Kidney glomerular epithelial cell (primary cell): ENCODE measurements at regions not wholly inside any gene's neighbourhood (a gene's known extent, or its start where the extent isn't known, plus 50 kb on each side); places are given as distances from the start of the nearest gene placed in this dataset.
A peak's percentile ranks its signal among the peaks of the same experiment; 100 is the strongest.
"Not testable (repeated sequence)": the region's sequence is repeated elsewhere in the genome, so short reads cannot be mapped to it uniquely, and the experiment has no call there.

Experiments used
- DNase-seq: peaks from one replicate; lab custom pipeline; 2025; lab: John Stamatoyannopoulos, UW

DNA sequence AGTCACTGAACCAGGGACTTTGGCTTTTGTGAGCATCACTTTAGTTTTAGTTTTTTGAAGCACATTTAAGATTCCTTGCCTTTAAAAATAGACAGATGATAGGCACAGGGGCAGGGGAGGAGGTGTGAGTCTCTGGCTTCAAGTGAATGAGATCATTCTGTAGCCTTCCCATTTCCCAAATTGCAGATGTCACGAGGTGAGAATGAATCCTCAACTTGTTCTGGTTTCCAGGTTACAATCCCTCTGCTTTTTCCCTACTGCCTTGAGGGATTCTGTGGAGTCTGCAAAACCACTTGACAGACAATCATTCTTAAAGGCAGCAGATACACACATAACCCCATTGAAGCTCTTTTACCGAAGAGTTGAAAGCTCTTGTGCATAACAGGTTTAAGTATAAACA is 332.4 kb downstream of the DMAC1 start:
- no peak for DNase-seq

DNA sequence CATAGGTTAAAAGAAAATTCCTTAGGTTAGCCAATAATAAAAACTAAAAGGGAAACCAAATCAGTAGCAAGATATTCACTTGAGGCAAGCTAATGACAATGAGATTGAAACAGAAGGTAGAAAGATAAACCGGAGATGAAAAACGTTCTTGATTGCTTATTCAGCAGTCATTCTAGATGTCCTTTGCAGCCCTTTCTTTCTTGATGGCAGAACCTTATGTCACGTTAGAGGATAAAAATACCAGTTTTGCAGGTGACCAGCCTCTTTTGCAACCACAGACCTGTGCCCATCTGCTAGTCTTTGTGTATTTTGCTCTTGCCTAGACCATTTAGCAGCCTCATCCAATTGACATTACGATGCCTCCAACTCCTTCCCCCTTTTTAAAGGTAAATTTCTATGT is 337.8 kb downstream of the DMAC1 start:
- no peak for DNase-seq

GRCh38 chr9:7456793-7457530 is 342.6 kb downstream of the DMAC1 start:
- DNase-seq, result no peak

- DNase-seq, result no peak
These were observed 343.2 kb downstream of the DMAC1 start for GRCh38 chr9:7456377-7456776.

DNA sequence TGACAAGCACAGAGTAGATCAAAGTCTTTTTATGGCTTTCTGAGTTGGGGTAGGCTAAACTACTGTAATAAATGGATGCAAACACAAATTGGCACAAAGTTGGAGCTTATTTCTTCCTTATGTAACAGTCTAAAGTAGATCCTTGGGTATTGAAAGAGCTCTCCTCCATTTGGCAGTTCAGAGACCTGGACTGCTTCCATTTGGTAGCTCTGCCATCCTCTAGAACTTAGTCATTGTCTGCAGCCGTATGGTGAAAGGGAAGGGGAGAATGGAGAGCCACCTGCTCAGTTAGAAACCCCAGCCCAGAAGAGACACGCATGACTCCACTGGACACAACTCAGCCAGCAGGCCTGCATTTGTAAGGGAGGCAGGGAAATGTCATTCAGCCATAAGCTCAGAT is 345.0 kb downstream of the DMAC1 start:
- no peak for DNase-seq

- DNase-seq, result peak; percentile 54
These were observed 347.2 kb downstream of the DMAC1 start for GRCh38 chr9:7452378-7452777.

DNA sequence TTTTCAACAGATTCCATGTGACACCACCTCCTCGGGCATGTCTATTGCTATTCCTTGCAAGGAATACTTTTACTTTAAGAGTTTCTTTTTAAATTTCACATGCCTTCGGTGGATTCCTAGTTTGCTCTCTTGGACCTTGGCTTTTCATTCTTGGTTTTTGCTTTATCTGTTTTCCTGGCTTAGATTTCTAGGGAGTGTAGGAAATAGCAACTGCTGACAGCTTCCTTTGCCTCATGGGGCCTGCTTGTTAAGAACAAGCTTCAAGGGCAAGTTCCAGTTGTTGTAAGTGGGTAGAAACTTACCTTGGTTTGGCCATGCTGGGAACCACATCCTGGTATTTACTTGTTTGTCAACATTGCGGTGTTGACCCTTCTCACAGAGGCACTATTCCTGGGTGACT is 348.5 kb downstream of the DMAC1 start:
- no peak for DNase-seq

- DNase-seq, result no peak
These were observed 356.0 kb downstream of the DMAC1 start for GRCh38 chr9:7443541-7443940.

DNA sequence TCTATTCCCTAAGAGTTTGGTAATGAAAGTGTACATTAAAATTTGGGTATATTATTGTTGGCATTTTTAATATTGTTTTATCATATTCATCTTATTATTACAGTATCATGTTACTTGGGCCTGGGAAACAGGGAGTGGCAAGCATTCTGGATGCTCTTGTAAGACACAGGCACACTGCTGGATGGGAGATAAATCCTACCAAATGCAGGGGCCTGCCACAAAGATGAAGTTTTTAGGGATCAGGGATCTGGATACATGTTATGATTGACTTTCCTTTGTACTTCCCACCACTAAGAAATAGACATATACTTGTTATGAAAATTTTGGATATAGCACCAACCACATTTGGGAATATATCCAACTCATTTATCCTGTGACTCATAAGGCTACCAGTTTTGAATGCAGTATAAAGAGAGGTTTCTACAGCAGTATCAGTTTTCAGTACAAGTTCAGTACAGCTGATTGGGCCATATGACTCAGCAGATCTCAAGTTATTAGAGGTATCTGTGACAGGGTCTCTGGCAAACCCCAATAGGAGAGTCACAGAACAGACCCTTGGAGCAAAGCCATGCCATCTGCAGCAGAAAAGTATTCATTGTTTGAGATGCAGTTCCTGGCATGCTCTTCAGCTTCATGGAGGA is 360.1 kb downstream of the DMAC1 start:
- no peak for DNase-seq

GRCh38 chr9:7436754-7437153 is 362.8 kb downstream of the DMAC1 start:
- DNase-seq, result no peak

DNA sequence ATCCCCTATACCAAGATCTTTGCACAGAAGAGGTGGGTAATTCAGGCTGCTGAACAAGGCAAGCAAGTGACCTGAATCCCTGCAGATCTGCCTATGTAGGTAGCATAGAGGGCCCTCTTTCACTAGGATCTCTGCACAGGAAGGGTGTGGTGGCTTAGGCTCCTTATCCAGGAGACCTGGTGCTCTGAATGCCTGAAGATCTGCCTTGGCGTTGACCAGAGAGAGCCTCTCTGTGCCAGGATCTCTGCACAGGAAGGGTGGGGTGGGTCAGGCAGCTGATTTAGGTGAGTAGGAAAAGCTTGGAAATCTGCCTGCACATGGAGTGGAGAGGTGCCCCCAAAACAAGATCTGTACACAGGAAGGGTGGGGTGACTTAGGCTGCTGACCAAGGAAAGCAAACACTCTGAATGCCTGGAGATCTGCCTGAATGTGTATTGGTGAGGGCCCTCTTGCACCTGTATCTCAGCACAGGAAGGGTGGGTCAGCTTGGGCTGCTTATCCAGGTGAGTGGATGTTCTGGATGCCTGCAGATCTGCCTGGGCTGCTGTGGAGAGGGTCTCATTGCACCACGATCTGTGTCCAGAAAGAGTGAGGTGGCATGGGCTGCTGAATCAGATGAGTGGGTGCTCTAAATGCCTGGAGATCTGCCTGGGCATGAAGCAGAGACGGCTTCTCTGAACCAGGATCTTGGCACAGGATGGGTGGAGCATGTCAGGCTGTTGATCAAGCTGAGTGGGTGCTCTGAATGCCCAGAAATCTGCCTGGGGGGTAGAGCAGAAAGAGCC is 365.9 kb downstream of the DMAC1 start:
- DNase-seq, result no peak

GRCh38 chr9:7432989-7433388 is 366.6 kb downstream of the DMAC1 start:
- no peak for DNase-seq

GRCh38 chr9:7417397-7417796 is 382.2 kb downstream of the DMAC1 start:
- not testable (repeated sequence) for DNase-seq

DNA sequence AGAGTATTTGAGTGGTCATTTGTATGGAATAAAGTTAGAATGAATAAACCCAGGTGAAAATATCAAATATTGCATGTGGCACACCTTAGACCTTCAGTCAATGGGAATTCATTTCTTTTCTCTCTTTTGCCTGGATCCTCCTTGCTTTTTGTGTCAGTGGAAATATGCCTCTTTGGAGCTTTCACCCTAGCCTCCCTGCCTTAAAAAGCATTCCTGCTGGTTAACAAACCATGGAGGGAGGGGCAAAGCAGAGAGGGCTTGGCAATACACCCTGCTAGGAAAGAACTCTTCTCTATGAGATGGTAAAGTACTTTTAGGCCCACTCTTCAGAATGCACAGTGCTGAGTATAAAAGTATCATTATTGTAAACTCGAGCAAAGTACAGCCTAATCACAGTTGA is 383.7 kb downstream of the DMAC1 start:
- DNase-seq, result no peak

GRCh38 chr9:7408845-7409244 is 390.7 kb downstream of the DMAC1 start:
- no peak for DNase-seq

DNA sequence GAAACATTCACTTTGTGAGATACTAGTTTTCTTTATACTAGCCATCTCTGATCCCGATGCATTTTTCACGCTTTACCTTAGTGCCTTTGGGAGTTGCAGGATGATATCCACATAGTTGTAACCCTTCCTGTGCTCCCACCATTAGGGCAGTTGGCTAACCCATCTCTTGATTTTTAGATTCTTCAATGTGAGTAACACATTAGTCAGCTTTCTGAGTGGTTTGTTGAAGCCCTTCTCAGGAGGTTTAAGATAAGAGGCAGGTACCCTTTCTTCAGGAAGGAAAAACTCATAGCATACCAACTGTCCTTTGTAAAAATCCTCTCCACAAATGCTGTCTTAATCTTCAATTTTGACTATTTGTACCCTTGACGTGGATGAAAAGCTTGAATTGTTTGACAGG is 392.3 kb downstream of the DMAC1 start:
- DNase-seq, result no peak

GRCh38 chr9:7405924-7406604 is 393.5 kb downstream of the DMAC1 start:
- DNase-seq, result no peak

DNA sequence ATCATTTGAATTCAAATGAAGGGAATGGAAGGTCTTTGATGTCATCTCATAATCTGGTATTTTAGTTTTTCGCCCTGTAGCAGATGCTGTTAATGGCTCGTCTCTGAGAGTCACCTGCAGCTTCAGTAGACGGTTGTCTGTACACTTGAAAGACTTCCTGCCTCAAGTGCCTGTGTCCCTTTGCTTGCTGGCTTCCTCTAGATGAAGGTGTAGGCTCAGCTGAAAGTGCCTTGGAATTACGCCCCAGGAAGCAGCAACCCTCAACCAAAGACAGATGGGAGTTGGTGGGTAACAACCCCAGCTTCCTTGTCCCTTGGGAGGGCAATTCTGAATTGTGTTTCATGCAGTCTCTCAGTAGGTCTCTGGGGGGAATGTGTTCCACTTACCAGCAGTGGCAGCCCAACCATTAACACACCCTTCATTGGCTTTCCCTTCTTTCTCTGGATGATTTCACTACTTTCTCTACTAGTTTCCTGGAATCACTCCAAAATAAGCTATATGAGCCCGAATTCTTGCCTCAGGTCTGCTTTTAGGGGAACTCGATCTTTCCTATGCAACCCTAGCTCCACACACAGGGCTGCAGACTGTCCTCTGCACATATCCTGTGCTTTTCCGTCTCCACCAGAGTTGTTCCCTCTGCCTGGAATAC is 395.6 kb downstream of the DMAC1 start:
- DNase-seq, result no peak

DNA sequence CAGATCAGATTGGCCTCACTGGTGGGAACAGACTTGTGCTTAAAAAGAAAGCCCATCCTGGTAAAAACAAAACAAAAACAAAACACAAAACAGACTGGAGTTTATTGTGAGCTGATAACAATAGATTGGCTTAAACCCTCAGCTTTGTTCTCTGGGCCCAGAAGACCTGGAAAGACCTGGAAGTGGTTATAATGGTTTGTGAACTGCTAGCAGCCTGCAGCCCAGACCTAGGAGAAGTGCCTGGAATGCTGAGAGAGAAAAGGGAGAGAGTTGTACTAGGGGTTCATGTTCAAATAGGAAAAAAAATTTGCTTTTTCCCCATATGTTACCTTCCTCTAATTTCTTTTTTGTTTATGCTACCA is 396.6 kb downstream of the DMAC1 start:
- DNase-seq, result no peak

DNA sequence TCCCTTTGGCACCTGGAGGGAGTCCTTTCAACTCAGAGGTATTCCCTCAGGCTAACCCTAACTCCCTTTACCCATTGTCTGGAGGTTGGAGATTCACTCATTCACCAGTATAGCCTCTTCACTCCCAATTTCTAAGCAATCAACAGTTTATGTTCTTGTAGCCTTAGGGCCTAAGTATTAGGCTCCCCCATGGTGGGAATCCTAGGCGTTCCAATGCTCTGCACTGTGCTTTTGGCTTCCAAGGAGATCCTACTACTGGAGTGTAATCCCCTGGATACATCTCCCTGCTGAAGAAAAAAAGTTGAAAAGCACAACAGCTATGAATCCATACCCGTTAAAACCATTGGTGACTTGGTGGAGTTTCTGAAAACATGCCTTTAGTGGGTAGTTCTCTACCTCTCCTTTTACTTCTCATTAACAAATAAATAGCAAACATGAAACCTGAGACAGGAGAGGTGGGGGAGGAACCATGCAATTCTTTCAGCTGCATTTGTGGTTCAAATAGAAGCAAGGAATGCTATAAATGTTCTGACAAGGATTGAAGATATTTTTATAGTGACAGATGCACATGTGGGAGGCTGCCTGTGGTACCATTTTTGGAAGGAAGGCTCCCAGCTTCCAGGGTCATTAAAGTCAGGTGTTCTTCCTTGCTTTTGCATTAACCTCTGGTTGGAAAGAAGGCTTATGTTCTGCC is 397.1 kb downstream of the DMAC1 start:
- DNase-seq, result peak; percentile 39

- DNase-seq, result no peak
These were observed 398.5 kb downstream of the DMAC1 start for GRCh38 chr9:7401116-7401515.
